ENCODE measurements at regions not wholly inside any gene's neighbourhood (a gene's known extent, or its start where the extent isn't known, plus 50 kb on each side); places are given as distances from the start of the nearest gene placed in this dataset.
A peak's percentile ranks its signal among the peaks of the same experiment; 100 is the strongest.

DNA sequence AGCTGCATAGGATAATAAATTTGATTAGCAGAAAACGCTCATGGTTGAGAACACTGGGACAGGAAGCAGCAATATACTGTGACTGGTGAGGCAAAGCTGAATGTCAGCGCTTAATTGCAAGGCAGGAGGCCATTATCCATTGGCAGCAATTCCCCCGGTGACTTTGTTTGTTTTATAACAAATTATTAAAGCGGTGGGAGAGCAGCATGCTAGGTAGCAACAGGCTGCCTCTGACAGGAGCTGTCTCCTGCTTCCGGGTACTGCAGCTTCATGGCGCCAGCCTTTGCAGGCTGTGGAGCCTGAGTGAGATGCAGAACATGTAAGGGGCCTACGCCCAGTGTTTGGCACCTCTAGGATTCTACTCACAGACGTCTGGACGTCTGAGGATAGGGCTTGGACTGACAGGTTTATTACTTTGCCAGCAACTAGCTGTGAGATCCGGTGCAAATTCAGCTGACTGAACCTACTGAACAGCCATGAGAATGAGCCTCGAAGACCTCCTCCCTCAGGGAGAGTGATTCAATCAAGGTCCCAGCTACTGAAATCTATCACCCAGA lies 82.1 kb upstream of the SSTR1 start:
- DNase-seq = no peak

DNA sequence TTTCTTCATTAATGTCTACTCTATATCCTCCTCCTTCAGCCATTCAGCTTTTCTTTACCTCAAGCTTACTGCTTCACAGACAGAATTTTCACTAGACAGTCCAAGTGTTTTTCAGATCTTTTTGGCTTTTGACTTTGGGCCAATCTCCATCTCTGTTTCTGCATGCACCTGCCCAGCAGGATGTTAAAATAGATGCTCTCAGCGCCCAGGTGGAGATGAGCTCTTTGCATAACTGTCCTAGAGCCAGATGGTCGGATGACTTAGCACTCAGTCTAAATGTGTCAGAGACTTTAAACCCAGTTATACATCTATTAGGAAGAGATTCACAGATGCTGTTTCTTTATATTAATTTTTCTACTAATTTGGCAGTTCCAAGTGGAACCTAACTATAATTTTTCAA lies 80.3 kb upstream of the SSTR1 start:
- DNase-seq = no peak

DNA sequence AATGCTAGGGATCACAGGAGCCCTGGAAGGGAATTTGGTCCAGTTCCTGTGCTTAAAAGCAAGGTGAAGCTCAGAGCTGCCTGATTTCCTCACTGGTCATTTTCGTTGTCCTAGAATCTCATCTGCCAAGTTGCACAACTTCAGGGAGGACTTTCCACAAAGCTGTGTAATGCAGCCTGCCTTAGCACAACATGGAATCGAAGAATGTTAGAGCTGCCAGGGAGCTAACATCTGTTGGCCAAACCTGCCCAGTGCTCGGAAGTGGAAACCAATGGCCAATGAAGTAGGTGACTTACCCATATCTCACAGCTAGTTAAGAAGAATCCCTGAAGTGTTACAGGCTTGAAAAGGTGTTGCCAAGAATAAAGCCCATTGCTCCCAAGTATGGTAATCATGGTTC lies 79.9 kb upstream of the SSTR1 start:
- no peak for DNase-seq

DNA sequence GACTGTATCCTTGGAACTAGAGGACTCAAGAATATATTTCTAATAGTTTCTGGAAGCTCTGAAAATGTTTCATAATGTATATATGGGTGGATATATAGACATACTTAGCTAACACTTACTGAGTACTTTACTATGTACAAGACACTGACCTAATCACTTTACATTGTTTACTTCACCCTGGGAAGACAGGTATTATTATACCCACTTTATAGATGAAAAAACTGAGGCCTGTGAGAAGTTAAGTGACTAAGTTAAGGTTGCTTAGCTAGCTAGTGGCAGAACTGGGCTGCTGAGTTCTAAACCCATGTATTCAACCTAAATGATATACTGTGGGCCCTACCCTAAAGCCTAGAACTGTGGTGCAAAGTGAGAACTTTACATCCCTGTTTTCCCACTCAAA lies 79.1 kb upstream of the SSTR1 start:
- no peak for DNase-seq

DNA sequence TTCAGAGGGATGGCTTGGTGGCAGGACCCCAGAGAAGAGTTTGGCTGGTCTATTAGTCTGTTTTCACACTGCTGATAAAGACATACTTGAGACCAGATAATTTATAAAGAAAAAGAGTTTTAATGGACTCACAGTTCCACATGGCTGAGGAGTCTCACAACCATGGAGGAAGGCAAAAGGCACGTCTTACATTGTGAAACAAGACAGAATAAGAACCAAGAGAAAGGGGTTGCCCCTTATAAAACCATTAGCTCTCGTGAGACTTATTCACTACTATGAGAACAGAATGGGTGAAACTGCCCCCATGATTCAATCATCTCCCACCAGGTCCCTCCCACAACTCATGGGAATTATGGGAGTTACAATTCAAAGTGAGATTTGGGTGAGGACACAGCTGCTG lies 78.5 kb upstream of the SSTR1 start:
- no peak for DNase-seq

DNA sequence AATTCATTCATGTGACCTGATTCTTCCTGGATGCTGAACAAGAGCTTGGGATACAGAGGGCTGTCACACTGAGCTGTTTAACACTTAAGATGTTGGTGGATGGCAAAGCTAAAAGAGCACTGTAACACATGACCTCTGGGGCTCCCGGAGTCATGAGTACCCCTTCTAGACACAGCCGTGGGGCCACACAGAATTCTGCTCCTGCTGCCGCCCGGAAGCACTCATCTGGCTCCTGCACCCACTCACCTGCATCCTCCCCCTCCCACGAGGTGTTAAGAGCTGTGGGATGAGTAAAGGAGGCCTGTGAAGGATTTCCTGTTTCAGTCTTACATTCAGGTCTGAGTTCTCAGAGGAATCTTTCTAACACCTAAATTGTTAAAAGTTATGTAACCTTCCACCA lies 78.0 kb upstream of the SSTR1 start:
- DNase-seq = peak in 1 of 2 donors; percentile 37

DNA sequence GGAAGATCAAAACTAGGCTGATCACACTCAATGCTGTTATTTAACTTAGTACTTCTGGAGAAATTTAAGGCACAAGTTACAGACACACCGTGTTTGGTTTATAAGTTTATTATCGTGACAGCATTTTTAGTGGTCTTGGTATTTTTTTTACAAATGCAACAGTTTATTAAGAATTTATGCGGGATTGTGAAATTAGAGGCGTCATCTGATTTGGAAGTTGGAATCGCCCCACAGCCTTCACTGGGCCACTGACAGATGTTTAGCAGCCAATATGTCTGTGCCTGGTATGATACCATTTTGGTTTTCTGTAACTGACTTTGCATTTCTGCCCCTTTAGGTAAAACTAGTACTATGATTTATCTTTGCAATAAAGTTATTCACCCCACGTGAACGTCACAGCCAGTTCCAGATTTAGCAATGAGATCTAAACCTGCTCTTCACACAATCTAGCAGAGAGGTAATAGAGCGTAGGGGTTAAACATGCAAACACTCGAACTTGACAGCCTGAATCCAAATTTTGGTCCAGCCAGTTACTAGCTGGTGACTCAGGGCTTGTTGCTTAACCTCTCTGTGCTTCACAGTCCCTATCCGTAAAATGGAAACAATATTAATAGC lies 73.2 kb upstream of the SSTR1 start:
- no peak for DNase-seq

DNA sequence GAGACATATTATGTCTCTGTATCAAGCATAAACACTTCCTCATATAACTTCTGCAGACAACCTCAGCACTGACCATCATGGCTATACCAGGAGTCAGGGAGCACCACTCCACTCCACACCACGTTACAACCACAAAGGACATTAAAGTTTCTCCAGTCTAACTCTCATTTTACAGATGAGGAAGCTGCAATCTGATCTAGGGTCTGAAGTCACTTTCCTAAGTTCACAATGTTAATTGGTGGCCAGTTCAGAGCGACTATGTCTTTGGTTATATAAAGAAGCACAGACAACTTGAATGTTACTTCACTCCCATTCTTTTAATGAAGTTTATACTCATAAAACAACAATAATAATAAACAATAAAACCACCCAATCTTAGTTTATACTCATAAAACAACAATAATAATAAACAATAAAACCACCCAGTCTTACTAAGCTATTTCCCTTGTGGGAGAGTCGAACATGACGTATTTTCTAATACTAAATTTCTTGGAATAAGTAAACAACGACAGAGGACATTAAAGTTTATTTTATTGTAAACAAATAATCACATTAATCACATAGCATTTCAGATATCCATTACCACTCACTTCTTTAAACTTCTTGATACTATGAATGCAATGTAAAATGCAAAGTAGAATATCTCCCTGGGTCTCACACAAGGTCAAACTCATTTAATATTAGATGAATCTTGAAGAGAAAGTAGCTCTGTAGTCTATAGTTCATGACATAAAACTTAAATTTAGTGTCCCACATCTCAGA lies 72.4 kb upstream of the SSTR1 start:
- no peak for DNase-seq

DNA sequence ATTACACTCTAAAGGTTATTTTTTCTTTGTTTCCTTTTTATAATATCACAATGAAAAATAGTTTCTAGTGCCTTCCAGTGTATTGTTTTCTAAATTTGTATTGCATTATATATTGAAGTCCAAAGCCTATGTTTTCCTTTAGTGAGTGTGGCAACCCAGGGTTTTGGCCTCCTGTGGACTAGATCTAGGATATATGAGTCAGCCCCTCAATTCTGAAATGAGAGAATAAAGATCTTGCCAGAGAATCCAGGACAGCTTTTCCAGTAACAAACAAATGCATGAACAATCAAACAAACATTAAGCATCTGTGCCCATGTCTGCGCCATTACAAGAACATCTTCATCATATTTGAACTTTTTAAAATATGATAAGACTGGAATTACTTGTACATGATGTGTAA lies 70.7 kb upstream of the SSTR1 start:
- no peak for DNase-seq

DNA sequence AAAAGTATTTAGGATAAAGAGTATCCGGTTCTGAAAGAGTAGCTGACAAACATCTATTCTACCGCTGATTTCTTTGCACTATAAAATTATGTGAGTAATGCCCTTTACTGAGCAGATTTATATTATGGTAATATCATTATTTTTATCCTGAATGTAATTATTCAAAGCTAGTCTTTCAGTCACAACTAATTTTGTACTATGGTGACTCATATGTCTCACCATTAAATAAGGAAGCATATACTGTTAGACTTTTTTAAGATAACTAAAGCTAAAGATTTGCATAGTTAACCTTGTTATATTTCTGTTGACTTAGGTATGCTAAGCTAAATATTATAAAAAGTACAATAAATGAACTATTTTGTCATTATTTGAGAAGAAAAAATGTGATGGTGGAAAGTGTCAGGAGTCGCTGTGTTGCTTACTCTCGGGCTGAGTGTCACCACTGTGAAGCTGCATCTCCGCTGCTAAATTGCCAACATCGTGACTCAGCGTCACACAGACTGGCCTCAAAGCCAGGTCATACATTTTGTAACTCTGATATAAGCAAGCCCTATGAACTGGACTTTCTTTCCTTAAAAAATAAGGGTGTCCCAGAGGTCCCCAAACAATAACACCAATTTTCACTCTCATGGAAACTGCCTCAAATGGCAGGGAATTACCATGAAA lies 69.1 kb upstream of the SSTR1 start:
- DNase-seq = no peak

DNA sequence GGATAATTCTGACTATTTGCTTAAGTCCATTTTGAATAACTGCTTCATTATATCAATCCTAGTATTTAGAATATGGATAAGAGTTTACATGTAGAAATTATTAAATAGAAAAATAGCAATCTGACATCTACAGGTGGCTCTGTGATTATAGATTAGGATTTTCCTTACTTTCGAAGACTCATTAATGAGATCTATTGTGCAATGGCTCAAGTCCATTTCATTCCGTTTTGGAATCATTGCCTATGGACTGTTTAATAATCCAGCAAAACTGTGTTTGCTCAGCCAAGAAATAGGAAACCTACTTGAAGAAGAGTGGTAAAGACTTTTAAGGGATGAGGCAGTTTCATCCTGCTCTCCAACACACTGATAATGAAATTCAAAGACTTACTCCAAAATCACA lies 67.8 kb upstream of the SSTR1 start:
- no peak for DNase-seq

DNA sequence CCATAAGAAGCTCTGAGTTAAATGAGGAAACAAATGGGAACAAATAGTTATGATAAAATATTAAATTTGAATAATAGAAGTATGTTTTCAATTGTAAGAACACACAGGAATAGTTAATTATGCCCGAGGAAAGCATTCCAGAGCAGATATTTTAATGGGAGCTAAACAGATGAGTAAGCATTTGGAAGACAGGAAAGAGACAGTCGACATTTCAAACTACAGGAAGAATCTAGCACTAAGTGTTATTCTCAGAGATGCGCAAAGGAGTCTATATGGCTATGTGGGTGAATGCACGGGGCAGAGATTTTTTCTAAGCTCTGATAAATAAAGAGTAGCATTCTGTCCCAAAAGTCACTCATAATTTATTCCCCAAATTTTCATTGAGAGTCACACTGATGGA lies 64.5 kb upstream of the SSTR1 start:
- DNase-seq = no peak

DNA sequence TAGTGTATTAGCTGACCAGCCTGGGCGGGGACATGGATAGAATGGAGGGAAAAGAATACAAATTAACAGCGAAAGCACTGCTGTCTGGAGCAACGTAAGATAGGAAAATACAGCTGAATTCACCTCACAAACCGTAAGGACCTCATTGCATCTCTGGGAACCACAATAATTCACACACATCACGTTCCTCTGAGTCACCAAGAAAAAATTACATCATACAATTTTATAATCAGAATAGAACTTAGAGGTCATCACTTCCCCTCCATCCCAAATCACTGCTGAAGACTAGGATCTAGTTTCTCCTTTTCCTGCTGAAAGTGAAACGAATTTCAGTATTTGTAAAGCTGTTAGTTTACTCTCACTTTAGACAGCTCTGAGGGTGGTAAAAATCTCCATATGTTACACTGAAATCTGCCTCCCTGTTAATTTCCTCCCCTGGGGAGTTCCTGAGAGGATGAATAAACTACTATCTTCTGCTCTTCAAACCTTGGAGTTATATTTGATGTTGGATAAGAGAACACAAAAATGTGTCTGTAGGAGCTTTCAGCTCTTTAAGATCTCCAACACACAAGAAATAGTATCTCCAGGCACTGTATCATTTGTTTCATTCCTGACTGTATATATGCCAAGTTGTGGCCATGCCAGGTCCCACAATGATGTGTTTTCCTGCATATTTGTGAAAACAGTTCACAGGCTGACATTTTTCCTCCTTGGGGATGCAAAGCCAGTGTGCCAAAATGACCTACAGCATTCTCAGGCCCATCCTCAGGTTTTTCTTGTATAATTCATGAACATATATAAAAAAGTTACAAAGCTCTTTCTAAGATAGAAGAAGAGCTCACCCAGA lies 63.8 kb upstream of the SSTR1 start:
- no peak for DNase-seq

DNA sequence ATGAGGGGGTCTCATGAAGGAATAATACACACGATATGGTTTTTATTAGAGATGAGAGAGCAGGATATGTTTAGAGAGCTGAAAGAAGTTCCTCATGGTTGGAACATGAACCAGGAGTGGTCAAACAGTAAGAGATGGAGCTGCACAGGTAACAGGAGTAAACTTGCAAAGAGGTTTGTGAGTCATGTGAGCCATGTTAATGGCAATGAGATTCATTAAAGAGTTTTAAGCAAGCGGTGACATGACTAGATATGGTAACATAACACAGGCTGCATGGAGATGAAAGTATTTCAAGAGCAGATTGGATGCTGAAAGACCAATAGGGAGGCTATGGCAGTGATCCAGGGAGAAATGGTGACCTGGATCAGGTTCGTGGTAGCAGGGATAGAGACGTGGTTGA lies 62.6 kb upstream of the SSTR1 start:
- no peak for DNase-seq

DNA sequence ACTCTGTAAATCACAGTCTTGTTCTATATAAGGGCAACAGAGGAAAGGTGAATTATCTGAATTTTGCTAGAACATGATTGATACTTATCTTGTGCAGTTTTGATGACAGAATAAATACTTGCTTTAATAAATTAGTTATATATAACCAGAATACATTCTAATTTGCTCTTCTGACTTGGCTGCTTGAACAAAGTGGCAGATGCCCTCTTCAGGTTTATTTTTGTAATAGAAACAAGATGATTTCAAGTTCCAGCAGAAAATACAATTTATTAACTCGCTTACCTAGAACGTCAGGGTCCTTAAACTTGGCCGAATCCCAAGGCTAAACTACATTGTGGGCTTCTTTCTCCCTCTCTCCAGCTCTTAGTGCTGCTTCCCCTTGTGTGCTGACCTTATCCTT lies 57.6 kb upstream of the SSTR1 start:
- peak in 1 of 2 donors; percentile 21 for DNase-seq

All from CD4-positive, alpha-beta T cell treated with Interferon alpha-2 for 1 hour (primary cell).